ENCODE measurements at regions not wholly inside any gene's neighbourhood (a gene's known extent, or its start where the extent isn't known, plus 50 kb on each side); places are given as distances from the start of the nearest gene placed in this dataset.

DNA sequence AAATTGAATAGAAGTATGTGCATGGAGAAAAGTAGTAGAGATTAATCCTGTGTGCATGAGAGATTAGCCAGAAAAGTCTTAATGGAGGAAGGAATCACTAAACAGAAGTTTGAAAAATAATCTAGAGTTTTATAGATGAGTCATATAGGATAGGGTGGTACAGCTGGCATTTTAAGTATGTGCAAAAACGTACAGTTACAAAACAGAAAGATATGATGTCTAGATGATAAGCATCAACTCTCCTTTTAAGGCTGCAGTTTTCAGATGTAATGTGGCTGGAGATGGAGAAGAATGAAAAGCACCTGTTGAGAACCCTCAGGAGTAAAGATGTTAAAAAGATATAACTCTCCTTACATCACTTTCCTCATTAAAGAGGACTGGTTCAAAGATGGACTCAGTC is 271.3 kb downstream of the STK31 start:
- DNase-seq: no peak

DNA sequence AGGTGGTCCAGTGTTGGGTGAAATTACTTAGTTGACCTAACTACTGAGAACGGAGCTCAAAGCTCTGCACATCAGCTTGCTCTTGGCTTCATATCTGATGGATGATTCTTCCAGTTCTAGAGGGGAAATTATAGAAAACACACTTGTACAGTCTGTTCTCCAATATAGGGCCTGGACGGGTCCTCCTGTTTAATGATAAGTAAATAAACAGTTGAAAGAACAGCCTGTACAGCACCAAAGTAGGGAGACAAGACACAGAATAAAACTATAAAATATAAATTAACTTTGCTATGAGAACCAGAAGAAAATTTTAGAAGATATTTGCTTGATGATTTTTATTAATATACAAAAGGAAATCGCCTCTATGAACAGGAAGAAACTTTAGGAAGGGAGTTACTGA is 271.7 kb downstream of the STK31 start:
- DNase-seq: no peak

DNA sequence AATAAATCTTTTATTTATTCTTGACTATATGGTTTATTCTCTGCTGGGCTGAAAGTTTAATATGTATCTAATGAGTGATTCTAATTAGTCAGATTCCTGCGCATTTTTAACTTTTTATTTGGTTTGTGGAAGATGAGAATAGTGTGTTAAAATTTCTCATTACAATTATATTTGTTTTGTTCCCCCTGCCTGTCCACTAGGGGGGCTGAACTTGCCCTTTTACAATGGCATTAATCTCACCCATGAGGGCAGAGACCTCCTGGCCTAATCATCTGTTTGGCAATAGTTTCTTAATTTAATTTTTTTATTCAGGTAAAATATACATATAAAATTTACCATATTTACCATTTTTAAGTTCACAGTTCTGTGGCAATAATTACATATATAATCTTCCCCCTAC is 278.5 kb upstream of the NPY start:
- DNase-seq: no peak

- no peak for DNase-seq
These were observed 273.5 kb upstream of the NPY start for GRCh38 chr7:24010495-24010894.

DNA sequence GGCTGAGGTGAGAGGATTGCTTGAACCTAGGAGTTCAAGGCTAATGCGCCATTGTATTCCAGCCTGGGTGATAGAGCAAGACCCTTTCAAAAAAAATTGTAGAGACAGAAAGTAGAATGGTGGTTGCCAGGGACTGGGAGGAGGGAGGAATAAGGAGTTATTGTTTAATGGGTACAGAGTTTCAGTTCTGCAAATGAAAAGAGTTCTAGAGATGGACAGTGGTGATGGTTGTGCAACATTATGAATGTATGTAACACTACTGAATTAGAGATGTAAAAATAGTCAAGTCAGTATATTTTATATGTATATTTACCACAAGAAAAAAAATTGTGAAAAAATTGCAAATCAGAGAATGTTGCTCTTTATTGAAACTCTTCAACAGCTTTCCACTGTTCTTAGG is 266.5 kb upstream of the NPY start:
- DNase-seq: no peak

DNA sequence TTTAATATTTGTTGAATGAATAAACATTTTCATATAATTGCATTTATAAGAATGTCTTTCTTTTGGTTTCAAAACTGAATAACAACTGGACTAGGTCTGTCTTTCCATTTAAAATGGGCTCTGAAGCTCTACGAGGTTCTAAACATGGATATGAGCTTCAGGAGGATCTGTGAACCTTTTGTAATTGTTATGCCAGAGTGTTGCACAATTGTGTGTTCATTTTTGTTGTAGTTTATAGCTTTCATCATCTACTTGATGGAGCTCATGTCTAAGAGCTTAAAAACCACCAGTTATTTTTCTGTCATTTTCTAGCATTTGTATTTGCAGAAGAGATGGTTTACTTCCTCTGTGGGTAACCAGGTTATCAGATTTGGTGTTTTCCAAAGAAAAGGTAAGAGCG is 265.7 kb upstream of the NPY start:
- no peak for DNase-seq

DNA sequence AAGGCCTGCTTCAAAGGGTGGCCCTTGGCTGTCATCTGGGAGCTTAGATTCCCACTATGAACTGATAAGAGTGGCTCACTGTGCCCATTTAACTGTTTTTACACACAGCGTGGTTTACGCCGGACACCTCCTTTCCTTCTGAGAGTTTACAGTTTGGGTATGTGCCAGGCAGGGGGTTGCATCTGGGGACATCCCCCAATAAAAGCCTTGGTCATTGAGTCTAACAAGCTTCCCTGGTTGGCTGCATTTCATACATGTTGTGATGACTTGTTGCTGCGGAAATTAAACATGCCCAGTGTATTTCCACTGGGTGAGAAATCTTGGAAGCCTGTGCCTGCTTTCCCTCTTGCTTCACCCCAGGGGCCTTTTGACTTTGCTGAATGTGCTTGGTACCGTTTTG is 264.1 kb upstream of the NPY start:
- DNase-seq: no peak

- no peak for DNase-seq
These were observed 259.5 kb upstream of the NPY start for GRCh38 chr7:24024276-24025068.

- no peak for DNase-seq
These were observed 258.9 kb upstream of the NPY start for GRCh38 chr7:24025094-24025493.

- no peak for DNase-seq
These were observed 258.2 kb upstream of the NPY start for GRCh38 chr7:24025765-24026164.

DNA sequence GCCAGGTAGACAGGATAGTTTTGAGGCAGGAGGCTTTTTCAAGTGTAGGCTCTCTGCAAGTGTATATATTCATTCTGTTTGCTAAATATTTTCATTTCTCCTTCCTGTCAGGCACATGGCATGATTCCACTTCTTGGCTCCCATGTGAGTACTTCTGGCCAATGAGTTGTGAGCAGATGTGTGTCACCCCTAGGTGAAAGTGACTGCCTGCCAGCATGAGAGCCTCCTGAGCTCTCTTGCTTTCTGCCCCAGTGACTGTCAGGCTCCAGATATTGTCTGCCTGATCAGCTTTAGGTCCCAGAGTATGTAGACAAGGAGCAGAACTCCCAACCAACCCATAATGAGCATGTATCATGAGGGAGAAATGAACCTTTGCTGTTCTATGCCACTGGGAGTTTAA is 257.6 kb upstream of the NPY start:
- DNase-seq: no peak

DNA sequence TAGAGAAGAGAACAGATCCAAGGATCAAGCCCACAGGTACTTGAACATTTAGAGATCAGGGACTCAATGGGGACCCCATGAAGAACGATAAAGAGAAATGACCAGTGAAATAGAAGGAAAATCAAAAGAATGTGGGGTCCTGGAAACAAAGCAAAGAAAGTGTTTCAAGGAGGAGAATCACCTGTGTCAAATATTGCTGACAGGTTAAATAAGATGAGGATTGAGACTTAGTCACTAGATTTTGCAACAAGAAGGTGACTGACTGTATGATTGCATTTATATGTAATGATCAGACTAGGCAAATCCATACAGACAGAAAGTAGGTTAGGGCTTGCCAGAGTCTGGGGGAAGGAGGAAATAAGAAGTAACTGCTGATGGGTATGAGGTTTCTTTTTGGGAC is 254.9 kb upstream of the NPY start:
- DNase-seq: no peak

DNA sequence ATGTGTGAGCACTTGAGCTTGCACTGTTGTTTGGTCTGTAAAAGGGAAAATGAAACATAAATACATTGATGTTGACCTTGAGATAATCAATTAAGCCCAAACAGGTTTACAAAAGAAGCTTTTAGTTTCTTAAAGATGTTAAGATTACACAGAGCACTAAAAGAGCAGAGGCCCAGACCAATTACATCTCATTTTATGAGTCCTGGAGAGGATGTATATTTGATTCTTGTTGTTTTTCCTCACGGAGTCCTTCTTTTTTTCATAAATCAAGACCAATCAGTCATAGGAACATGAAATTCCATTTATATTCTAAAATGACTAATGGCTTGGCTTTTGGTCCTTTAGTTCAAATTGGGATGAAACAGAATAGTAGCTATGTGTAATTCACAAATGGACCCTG is 249.7 kb upstream of the NPY start:
- DNase-seq: no peak

DNA sequence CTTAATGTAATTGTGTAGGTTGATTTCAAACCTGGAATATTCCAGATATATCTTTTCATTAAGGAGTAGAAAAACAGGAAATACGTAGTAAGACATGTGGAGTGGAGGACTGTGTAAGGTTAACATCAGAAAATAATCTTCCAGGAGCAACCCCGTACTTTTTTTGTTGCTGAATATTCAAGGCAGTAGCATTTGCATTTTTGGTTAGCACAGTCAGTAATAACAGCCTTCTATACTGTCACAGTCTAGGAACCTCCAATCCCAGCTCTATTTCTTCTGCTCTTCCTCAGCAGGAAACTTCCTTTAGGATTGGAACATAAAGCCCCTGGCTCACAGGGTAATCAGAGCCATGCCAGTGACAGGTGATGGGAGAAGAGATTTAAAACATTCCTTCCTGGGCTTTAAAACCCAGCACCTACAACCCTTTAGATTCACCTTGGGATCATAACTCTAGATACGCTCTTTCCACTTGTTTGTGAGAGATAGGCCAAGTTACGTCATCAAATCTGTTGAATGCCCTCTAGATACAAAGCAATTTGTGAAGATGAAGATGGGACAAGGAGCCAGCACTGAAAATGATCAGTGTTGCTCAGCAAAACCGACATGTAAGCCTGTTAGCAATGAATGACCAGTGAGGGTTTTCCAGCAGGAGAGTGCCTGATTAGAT is 248.5 kb upstream of the NPY start:
- no peak for DNase-seq

DNA sequence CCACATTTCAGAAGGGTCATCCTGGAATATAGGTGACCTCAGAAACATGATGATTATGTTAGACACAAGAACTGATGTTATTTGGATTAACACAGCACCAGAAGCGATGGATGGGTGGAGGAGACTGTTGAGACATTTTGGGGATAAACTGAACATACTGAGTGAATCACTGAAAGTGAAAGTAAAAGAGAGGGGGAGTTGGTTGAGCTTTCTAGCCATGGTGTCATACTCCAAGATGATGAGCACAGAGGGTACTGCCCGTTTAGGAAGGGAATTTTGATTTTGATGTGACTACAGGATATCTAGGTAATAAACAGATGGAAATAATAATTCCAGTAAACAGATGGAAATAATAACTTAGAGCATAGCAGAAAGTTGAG is 248.0 kb upstream of the NPY start:
- no peak for DNase-seq

- DNase-seq: no peak
These were observed 245.0 kb upstream of the NPY start for GRCh38 chr7:24038993-24039392.

DNA sequence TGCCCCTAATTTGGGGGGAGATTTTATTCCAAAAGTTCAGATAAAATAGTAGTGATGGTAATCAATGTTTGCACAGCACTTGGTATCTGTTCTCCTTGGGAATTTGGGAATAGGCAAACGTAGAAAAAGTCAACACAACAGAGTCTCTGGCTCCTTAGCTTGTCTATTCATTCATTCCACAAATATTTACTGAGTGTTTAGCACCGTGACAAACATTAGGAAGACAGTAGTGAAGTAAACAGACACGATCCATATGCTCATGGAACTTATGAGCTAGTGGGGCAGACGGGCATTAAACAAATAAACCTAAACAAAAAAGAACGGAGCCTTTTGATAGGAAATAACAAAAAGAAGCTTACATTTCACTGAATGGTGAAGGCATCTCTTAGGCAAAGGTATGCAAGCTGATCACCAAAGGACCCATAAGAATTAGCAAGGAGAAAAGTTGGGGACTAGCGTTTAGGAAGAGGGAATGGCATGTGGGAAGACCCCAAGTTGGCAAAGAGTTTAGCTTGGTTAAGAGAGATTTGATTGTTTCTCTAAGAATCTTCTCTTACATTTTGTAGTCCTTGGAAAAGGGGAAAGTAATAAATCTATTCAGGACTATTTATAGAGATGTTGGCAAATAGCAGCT is 243.9 kb upstream of the NPY start:
- no peak for DNase-seq

DNA sequence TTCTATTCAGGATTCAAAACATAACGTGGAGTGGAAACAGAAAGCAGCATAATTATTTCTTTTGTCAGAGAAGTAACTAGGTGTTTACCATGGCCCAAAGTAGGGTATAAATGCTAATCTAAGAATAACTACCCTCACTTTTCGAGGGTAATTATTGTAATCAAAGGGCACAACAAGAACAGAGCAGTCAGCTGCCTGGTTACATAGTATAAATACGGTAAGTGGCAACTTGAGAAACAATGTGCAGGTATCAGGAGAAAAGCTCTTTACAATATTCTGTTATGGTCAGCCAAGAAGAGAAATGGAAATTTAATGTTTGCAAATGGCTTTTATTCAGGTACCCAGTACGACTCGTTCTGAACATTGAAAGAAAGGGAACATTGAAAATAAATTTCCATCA is 242.0 kb upstream of the NPY start:
- no peak for DNase-seq

GRCh38 chr7:24049296-24049695 is 234.7 kb upstream of the NPY start:
- DNase-seq: no peak

GRCh38 chr7:24050991-24051560 is 232.9 kb upstream of the NPY start:
- DNase-seq: no peak

- DNase-seq: no peak
These were observed 232.3 kb upstream of the NPY start for GRCh38 chr7:24051651-24052050.

- DNase-seq: peak; percentile 5
These were observed 231.3 kb upstream of the NPY start for GRCh38 chr7:24052572-24053260.

DNA sequence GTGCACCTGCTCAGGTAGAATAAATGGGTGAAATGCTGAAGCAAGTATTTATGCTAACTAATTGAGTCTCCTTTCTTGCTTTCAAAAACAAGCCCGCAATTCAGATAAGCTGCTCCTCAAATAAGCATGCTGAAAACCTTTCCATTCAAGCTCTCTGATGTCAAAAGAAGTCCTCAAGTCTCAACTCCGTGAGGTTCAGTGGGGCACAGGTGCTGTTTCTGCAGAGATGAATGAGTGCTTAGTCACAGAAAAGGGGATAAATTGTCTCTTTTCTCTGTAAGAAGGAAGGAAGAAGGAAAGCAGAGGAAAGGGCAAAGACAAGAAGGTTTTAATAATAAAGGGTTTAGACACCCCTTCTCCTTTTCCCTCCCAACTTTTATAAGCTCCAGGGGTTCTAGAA is 229.8 kb upstream of the NPY start:
- no peak for DNase-seq

GRCh38 chr7:24057243-24057642 is 226.7 kb upstream of the NPY start:
- DNase-seq: no peak
